GM21447 (cell line): ENCODE measurements at regions not wholly inside any gene's neighbourhood (a gene's known extent, or its start where the extent isn't known, plus 50 kb on each side); places are given as distances from the start of the nearest gene placed in this dataset.

Experiments
- ATAC-seq: cut with Tn5 transposase; IDR thresholded peaks from one replicate; pipeline ENCODE4 v1.9.1; 2021; ENCODE audit not compliant: unreplicated experiment

GRCh38 chr15:47412802-47413201 lies 304.5 kb upstream of the SEMA6D start:
- ATAC-seq: no peak

- no peak for ATAC-seq
Observed at GRCh38 chr15:47414207-47414606, 303.1 kb upstream of the SEMA6D start.

GRCh38 chr15:47415539-47415971 lies 301.8 kb upstream of the SEMA6D start:
- ATAC-seq: no peak

- no peak for ATAC-seq
Observed at GRCh38 chr15:47422881-47423665, 294.2 kb upstream of the SEMA6D start.

- no peak for ATAC-seq
Observed at GRCh38 chr15:47427463-47427862, 289.8 kb upstream of the SEMA6D start.

- ATAC-seq: no peak
Observed at GRCh38 chr15:47429376-47429775, 287.9 kb upstream of the SEMA6D start.

GRCh38 chr15:47431501-47431900 lies 285.8 kb upstream of the SEMA6D start:
- ATAC-seq: no peak

GRCh38 chr15:47432826-47433225 lies 284.5 kb upstream of the SEMA6D start:
- no peak for ATAC-seq

GRCh38 chr15:47434596-47434995 lies 282.7 kb upstream of the SEMA6D start:
- no peak for ATAC-seq

- ATAC-seq: no peak
Observed at GRCh38 chr15:47437491-47437890, 279.8 kb upstream of the SEMA6D start.

- ATAC-seq: no peak
Observed at GRCh38 chr15:47439146-47440111, 277.9 kb upstream of the SEMA6D start.

- ATAC-seq: no peak
Observed at GRCh38 chr15:47442371-47442770, 274.9 kb upstream of the SEMA6D start.

GRCh38 chr15:47443839-47444238 lies 273.5 kb upstream of the SEMA6D start:
- ATAC-seq: no peak

- ATAC-seq: no peak
Observed at GRCh38 chr15:47445723-47446392, 271.4 kb upstream of the SEMA6D start.

- no peak for ATAC-seq
Observed at GRCh38 chr15:47460795-47461573, 256.3 kb upstream of the SEMA6D start.

GRCh38 chr15:47461652-47462141 lies 255.6 kb upstream of the SEMA6D start:
- ATAC-seq: no peak

GRCh38 chr15:47466357-47466756 lies 250.9 kb upstream of the SEMA6D start:
- no peak for ATAC-seq

GRCh38 chr15:47470983-47471382 lies 246.3 kb upstream of the SEMA6D start:
- ATAC-seq: no peak

GRCh38 chr15:47473106-47473725 lies 244.1 kb upstream of the SEMA6D start:
- no peak for ATAC-seq

GRCh38 chr15:47473832-47474231 lies 243.5 kb upstream of the SEMA6D start:
- no peak for ATAC-seq
